Pancreas (tissue), 10 donors: ENCODE measurements at regions not wholly inside any gene's neighbourhood (a gene's known extent, or its start where the extent isn't known, plus 50 kb on each side); places are given as distances from the start of the nearest gene placed in this dataset.

Source experiments
- ATAC-seq, 4 donors: fragments of 200-7000 bp; cut with Tn5 transposase; one replicate each; pipeline versions ENCODE4 v1.8.0 to v1.9.1; 2020; ENCODE audit warnings: mild to moderate bottlenecking in 4 of 4, moderate library complexity in 4 of 4
- DNase-seq, 6 donors: peaks; one replicate each; pipeline ENCODE4 v3.0.0-alpha.2; 2020
- FAIRE-seq: peaks from 2 replicates; lab custom pipeline; 2012; peaks lifted over from hg19 to GRCh38; lab: Jason Lieb, UNC
- H3K27ac ChIP-seq, 4 donors: fragments of 200-600 bp; sonication (generic); 1 replicate in 3 of 4; 2 replicates in 1 of 4; pipeline versions ENCODE4 v1.5.0 to v1.8.0; 2020
- H3K27me3 ChIP-seq, 4 donors: fragments of 200-600 bp; one replicate each; pipeline ENCODE4 v1.8.0; 2021
- H3K36me3 ChIP-seq, 3 donors: fragments of 200-600 bp; sonication (generic) in 1 of 3; one replicate each; pipeline versions ENCODE4 v1.5.0 to v1.8.0; 2020 to 2021
- H3K4me1 ChIP-seq, 3 donors: fragments of 200-600 bp; one replicate each; pipeline ENCODE4 v1.8.0; 2021
- H3K4me3 ChIP-seq, 4 donors: fragments of 200-600 bp; sonication (generic) in 2 of 4; one replicate each; pipeline versions ENCODE4 v1.5.0 to v1.8.0; 2020 to 2021
- H3K9me3 ChIP-seq, 4 donors: fragments of 200-600 bp; one replicate each; pipeline ENCODE4 v1.8.0; 2021
- WGBS, 2 donors: extraction: QIAGEN DNeasy Blood & Tissue Kit; methylation state at CpG; one replicate each; pipeline ENCODE4 v1.1.7; 2013; 5-methylcytosine and 5-hydroxymethylcytosine counted together
- intact Hi-C, 3 donors: fragments of 100-400 bp; cut with DNase I; formaldehyde crosslinking; loops; one replicate each; pipeline versions ENCODE4 v1.11.1 to v1.14.2; 2022
- TF ChIP-seq, protein P1 (sequence below), 4 donors: fragments of 200-600 bp; sonication (generic) in 3 of 4; IDR thresholded peaks; one replicate each; pipeline versions ENCODE4 v1.5.0 to v1.8.0; 2021; ENCODE audit warnings: antibody characterized with exemption in 4 of 4
- donor health status: healthy with polysubstance abuse.
- donor health status: DM: no; HTN: no; CAD: no; lungs with moderate emphysema.
- donor health status: DM: no; HTN: no; CAD: no.
- donor health status: control.
- donor health status: control.
- donor health status: Bipolar disorder and iron deficiency.
- donor health status: DM: yes; HTN: yes; CAD: no.
- donor health status: DM: no; HTN: no; CAD: no.
- donor health status: DM: no; HTN: no; CAD: no.
- donor health status: DM: yes; HTN: yes; CAD: no.

DNA sequence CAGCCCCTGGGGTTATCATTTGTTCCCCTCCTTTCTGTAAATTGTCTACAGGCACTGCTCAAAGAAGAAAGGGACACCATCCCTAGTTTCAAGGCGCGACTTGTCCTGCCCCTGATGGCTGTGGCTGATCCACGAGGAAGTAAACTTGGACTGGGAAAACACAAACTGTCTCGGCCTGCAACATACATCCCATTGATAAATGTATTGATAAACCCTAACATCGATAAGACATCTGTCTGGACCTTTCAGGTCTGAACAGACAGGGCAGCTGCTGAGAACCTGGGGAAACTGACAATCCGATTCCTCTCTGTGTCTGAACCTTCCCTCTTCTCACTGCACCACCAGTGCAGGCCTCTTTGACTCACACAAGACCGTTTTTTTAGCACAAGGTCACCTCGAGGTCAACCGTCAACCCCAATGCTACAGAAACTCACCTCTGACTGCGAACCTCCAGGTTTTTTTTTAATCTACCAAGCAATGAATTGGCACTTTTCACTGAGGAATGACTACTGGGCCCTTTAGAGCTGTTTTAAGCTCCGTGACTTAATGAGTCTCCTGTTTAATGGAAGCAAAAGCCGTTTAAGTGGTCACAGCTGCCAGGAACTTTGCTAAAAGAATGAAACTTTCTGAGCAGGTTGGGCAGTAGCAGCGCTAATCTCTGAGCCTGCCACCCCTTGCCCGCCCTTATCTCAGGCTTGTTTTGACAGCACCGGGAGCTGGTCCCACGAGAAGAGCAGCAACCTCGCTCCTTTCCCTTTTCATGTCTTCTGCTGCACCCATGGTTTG, 203.8 kb upstream of the TMEM45B start:
- no peaks in the 10 kb centered on the region for H3K9me3 ChIP-seq
- H3K27ac ChIP-seq, result peak overlapping the region in 3 of 4 donors; percentile 42 to 65 (median 55)
- ATAC-seq (peak; percentile 28 to 89 (median 76)), FAIRE-seq (no peak), DNase-seq (peak in 1 of 6 donors; percentile 34)
- TF ChIP-seq, protein P1, sequence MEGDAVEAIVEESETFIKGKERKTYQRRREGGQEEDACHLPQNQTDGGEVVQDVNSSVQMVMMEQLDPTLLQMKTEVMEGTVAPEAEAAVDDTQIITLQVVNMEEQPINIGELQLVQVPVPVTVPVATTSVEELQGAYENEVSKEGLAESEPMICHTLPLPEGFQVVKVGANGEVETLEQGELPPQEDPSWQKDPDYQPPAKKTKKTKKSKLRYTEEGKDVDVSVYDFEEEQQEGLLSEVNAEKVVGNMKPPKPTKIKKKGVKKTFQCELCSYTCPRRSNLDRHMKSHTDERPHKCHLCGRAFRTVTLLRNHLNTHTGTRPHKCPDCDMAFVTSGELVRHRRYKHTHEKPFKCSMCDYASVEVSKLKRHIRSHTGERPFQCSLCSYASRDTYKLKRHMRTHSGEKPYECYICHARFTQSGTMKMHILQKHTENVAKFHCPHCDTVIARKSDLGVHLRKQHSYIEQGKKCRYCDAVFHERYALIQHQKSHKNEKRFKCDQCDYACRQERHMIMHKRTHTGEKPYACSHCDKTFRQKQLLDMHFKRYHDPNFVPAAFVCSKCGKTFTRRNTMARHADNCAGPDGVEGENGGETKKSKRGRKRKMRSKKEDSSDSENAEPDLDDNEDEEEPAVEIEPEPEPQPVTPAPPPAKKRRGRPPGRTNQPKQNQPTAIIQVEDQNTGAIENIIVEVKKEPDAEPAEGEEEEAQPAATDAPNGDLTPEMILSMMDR (IDR thresholded peaks at IDR 0.05), result no peak
- peaks cover 0 to 7% (median 0%) of the 10 kb centered on the region in 3 donors for H3K4me1 ChIP-seq
- H3K4me3 ChIP-seq, result no peak overlapping the region
- WGBS, 2 donors, result 29% methylated on average over 17 of the region's 17 CpGs
- no peaks in the 10 kb centered on the region for H3K27me3 ChIP-seq
- intact Hi-C loops, result no loop called here
- H3K36me3 ChIP-seq, result no peaks in the 10 kb centered on the region

DNA sequence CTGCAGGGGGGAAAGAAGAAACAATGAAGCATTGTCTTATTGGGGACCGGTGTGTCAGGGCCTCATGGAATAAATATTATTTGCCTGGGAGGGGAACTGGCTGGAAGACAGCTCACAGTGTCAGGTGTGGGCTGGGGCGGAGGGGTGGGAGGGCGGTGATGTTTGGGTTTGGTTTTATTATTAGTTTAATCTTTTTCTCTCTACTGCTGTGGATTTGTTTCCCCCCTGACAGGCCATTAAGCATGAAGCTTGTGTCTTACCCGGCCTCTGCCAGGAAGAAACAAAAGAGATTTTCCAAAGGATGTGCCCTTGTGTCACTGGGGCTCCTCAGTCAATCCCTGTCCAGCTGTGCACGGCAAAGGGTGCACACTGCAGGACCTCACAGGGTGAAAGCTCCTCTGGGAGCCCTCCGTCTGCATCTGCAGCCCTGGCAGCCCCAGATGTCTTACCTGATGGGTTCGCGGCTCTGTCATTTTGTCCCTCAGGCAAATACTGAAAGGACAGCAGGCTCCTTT, 203.1 kb upstream of the TMEM45B start:
- DNase-seq (peak in 1 of 6 donors; percentile 26), ATAC-seq (peak in 2 of 4 donors; percentile 45 to 48), FAIRE-seq (no peak)
- no peaks in the 10 kb centered on the region for H3K36me3 ChIP-seq
- intact Hi-C loops, result no loop called here
- no peak overlapping the region for H3K4me3 ChIP-seq
- H3K9me3 ChIP-seq, result no peaks in the 10 kb centered on the region
- peak overlapping the region in 2 of 4 donors; percentile 55 to 65 for H3K27ac ChIP-seq
- H3K27me3 ChIP-seq, result no peaks in the 10 kb centered on the region
- TF ChIP-seq, protein P1 (IDR thresholded peaks at IDR 0.05), result no peak
- H3K4me1 ChIP-seq, result peaks cover 0 to 7% (median 0%) of the 10 kb centered on the region in 3 donors
- 54 to 57% methylated on average over 8 of the region's 8 CpGs for WGBS, 2 donors

DNA sequence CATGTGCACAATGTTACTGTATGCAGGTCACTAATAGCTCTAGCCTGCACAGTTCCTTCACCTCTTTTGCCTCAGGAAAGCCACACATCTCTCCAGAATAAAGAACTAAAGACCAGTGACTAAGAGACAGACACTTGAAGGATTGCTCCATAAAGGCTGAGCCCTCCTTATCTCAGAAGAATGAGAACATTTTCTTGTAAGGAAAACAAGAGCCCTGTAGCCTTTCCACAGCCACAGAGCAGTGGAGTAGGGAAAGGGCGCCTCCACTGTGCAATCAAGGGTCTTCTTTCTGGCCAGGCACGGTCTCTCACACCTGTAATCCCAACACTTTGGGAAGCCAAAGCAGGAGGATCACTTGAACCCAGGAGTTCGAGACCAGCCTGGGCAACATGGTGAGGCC, 202.6 kb upstream of the TMEM45B start:
- no peak overlapping the region for H3K4me3 ChIP-seq
- H3K9me3 ChIP-seq, result no peaks in the 10 kb centered on the region
- FAIRE-seq, result no peak
- 85 to 94% methylated on average over 3 of the region's 3 CpGs for WGBS, 2 donors
- ATAC-seq, result peak in 1 of 4 donors; percentile 13
- H3K27ac ChIP-seq, result peak overlapping the region in 1 of 4 donors; percentile 65
- no peak for DNase-seq
- no peaks in the 10 kb centered on the region for H3K36me3 ChIP-seq
- TF ChIP-seq, protein P1 (IDR thresholded peaks at IDR 0.05), result no peak
- peaks cover 0 to 7% (median 0%) of the 10 kb centered on the region in 3 donors for H3K4me1 ChIP-seq
- intact Hi-C loops, result no loop called here
- no peaks in the 10 kb centered on the region for H3K27me3 ChIP-seq

DNA sequence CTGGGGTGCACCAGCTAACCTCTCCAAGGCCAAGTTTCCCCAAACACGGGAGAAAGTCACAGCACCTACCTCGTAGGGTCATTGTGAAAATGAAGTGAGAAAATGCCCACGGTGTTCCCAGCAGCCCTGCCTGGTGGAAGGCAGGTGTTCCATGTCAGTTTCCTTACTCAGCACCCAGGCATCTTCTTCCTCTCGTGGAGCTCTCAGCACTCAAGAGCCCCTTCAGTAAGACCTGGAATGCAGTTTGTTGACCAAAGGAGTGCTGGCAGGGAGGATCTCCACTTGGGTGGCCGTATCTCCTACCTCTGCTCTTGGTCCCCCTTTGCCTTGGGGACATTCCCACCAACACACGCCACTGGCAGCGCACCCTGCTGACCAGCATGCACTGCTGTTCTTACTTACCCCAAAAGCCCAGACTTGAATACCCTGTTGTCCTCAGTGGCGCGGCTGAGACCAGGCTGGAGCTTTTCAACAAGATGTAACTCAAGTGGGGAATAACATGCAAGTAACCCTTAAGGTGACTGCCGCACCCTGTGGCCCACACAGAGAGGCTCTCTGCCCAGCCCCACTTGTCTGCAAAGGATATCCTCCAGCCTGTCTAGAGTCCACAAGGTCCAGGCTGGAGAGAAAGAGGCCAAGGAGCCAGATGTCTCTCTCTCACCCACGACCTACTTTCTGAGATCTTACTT, 201.2 kb upstream of the TMEM45B start:
- H3K4me1 ChIP-seq, result peaks cover 0 to 7% (median 0%) of the 10 kb centered on the region in 3 donors
- H3K27ac ChIP-seq, result no peak overlapping the region
- 83% methylated on average over 11 of the region's 11 CpGs for WGBS, 2 donors
- FAIRE-seq (no peak), ATAC-seq (no peak), DNase-seq (no peak)
- no peaks in the 10 kb centered on the region for H3K9me3 ChIP-seq
- no peaks in the 10 kb centered on the region for H3K36me3 ChIP-seq
- TF ChIP-seq, protein P1 (IDR thresholded peaks at IDR 0.05), result no peak
- no peak overlapping the region for H3K4me3 ChIP-seq
- H3K27me3 ChIP-seq, result no peaks in the 10 kb centered on the region
- intact Hi-C loops, result no loop called here
